PFSK-1 (cell line): ENCODE measurements at regions not wholly inside any gene's neighbourhood (a gene's known extent, or its start where the extent isn't known, plus 50 kb on each side); places are given as distances from the start of the nearest gene placed in this dataset.

Source experiments
- FOXP2 ChIP-seq: optimal IDR thresholded peaks from 2 replicates; pipeline ENCODE3; 2011; ENCODE audit warnings: borderline replicate concordance, control low read depth, inconsistent platforms; ENCODE audit not compliant: insufficient read depth; ENCODE audit errors: extremely low read length, extremely low read depth
- POLR2AphosphoS5 ChIP-seq: IDR thresholded peaks from 2 replicates; pipeline ENCODE4 v1.6.1; 2012; ENCODE audit warnings: low read depth, mild to moderate bottlenecking, control low read depth, low read length, moderate library complexity
- SIN3A ChIP-seq: IDR thresholded peaks from 2 replicates; pipeline ENCODE4 v1.6.1; 2012; ENCODE audit warnings: mild to moderate bottlenecking, low read length, moderate library complexity, borderline replicate concordance; ENCODE audit not compliant: insufficient read depth

GRCh38 chr16:16960785-16961184 lies 510.0 kb downstream of the XYLT1 start:
- TF ChIP-seq POLR2AphosphoS5 = no peak
- no peak for TF ChIP-seq SIN3A
- TF ChIP-seq FOXP2 = no peak
